ENCODE measurements at regions not wholly inside any gene's neighbourhood (a gene's known extent, or its start where the extent isn't known, plus 50 kb on each side); places are given as distances from the start of the nearest gene placed in this dataset.

GRCh38 chr4:83876047-83876446, 340.1 kb downstream of the GPAT3 start:
- Mint-ChIP-seq H3K27me3 (ENCODE audit: unreplicated experiment) (no peaks in the 10 kb centered on the region), H3K4me3 (ENCODE audit: unreplicated experiment) (no peak overlapping the region), H3K9me3 (ENCODE audit: unreplicated experiment) (no peaks in the 10 kb centered on the region), H3K27ac (ENCODE audit: unreplicated experiment) (no peak overlapping the region), H3K36me3 (ENCODE audit: unreplicated experiment) (no peaks in the 10 kb centered on the region), H3K4me1 (ENCODE audit: low read depth, unreplicated experiment) (no peaks in the 10 kb centered on the region)
- no peak for TF ChIP-seq CTCF (IDR thresholded peaks at IDR 0.05; ENCODE audit: partially characterized antibody, unreplicated experiment)
- no peak for DNase-seq

- H3K9me3 Mint-ChIP-seq (ENCODE audit: unreplicated experiment), result no peaks in the 10 kb centered on the region
- DNase-seq, result no peak
- TF ChIP-seq CTCF (IDR thresholded peaks at IDR 0.05; ENCODE audit: partially characterized antibody, unreplicated experiment), result no peak
- no peaks in the 10 kb centered on the region for H3K4me1 Mint-ChIP-seq (ENCODE audit: low read depth, unreplicated experiment)
- H3K4me3 Mint-ChIP-seq (ENCODE audit: unreplicated experiment), result no peak overlapping the region
- H3K27ac Mint-ChIP-seq (ENCODE audit: unreplicated experiment), result no peak overlapping the region
- H3K36me3 Mint-ChIP-seq (ENCODE audit: unreplicated experiment), result no peaks in the 10 kb centered on the region
- no peaks in the 10 kb centered on the region for H3K27me3 Mint-ChIP-seq (ENCODE audit: unreplicated experiment)
These were observed 339.5 kb downstream of the GPAT3 start for GRCh38 chr4:83875437-83875836.

- no peak for DNase-seq
- Mint-ChIP-seq H3K27me3 (ENCODE audit: unreplicated experiment) (no peaks in the 10 kb centered on the region), H3K4me1 (ENCODE audit: low read depth, unreplicated experiment) (no peaks in the 10 kb centered on the region), H3K9me3 (ENCODE audit: unreplicated experiment) (no peaks in the 10 kb centered on the region), H3K4me3 (ENCODE audit: unreplicated experiment) (no peak overlapping the region), H3K27ac (ENCODE audit: unreplicated experiment) (no peak overlapping the region), H3K36me3 (ENCODE audit: unreplicated experiment) (no peaks in the 10 kb centered on the region)
- no peak for TF ChIP-seq CTCF (IDR thresholded peaks at IDR 0.05; ENCODE audit: partially characterized antibody, unreplicated experiment)
These were observed 338.1 kb downstream of the GPAT3 start for GRCh38 chr4:83873996-83874395.

- DNase-seq, result no peak
These were observed 334.5 kb downstream of the GPAT3 start for GRCh38 chr4:83870328-83870950.

More at GRCh38 chr4:83870328-83870950, 334.5 kb downstream of the GPAT3 start:
- Mint-ChIP-seq H3K27me3 (ENCODE audit: unreplicated experiment) (no peaks in the 10 kb centered on the region), H3K4me3 (ENCODE audit: unreplicated experiment) (no peak overlapping the region), H3K4me1 (ENCODE audit: low read depth, unreplicated experiment) (no peaks in the 10 kb centered on the region), H3K9me3 (ENCODE audit: unreplicated experiment) (no peaks in the 10 kb centered on the region), H3K36me3 (ENCODE audit: unreplicated experiment) (no peaks in the 10 kb centered on the region), H3K27ac (ENCODE audit: unreplicated experiment) (no peak overlapping the region)
- no peak for TF ChIP-seq CTCF (IDR thresholded peaks at IDR 0.05; ENCODE audit: partially characterized antibody, unreplicated experiment)
